Right kidney (tissue), 1 donor: ENCODE measurements at regions not wholly inside any gene's neighbourhood (a gene's known extent, or its start where the extent isn't known, plus 50 kb on each side); places are given as distances from the start of the nearest gene placed in this dataset.

ENCODE experiments used
- DNase-seq: peaks from one replicate; pipeline ENCODE4 v3.0.0-alpha.2; 2016

DNA sequence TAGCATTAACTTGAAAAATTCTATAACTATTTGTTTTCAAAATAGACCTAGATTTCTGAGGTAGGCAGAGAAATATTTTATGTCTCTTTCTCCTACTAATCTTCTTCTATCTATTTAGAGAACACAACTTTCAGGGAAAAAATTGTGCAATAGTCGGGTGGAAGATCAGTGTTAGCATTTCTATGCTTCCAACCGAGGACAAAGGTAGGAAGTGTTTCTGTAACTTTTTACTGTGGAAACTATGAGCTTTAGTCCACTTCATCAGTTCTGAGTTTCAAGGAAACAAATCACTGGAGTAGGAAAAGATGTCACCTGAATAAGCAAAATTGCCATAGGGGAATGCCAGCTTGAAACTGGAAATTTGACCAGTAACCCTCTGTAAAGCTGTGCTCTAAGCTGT lies 207.7 kb upstream of the CTAGE1 start:
- no peak for DNase-seq

DNA sequence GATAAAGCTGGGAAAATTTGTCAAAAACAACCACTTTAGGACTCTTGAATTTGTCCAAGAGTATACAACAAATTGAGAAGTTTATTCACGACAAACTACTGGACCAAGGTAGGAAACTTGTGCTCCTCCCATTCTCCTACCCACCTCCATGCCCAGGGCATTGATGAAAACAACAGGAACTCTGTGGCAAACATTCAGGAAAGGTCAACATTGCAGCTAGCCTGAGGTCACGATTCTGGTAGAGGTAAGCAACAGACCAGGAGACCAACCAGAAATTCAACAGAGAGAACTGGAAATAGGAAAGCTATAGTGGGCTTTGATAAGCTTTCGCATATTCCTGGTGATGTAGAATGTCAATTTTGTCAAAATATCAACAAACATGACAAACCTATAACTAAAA lies 209.1 kb upstream of the CTAGE1 start:
- DNase-seq = no peak

DNA sequence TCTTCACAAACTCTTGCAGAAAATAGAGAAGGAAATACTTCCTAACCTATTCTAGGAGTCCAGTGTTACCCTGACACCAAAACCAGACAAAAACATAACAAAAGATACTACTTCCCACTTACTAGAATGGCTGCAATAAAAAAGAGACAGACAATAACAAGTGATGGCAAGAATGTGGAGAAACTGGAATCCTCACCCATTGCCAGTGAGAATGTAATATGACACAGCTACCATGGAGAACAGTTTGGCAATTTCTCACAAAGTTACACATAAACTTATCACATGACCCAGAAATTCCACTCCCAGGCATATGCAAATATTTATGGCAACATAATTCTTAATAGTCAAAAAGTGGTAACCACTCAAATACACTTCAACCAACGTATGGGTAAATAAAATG lies 209.8 kb upstream of the CTAGE1 start:
- no peak for DNase-seq

DNA sequence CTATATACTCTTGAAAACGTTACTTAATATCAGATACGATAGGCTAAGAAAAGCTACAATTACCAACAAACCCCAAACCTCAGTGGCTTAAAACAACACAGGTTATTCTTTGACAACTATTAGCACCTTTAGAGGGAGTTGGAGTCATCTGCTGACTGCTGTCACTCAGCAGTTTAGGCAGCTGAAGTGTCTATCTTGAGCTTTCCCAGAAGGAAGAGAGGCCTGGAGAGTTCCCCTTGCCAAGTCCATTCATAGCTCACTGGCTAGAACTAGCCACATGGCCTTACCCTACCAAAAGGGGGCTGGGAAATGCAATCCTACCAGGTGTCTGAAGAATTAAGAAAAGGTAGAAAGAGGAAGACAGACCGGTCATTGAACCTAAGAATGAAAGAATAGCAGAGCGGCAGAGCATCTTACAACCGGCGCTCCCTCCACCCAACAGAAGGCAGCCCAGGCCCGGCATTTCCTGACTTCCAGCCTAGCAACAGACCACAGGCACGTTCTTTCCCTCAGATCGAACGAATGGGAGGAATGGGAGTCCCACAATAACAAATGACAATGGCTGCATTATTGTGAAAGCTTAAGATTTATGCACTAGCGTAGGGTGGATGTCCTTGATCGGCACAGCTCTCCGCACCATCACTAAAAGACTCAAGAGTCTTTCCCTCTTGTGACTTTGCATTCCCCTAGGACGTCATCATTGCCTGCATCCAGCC lies 211.2 kb upstream of the CTAGE1 start:
- DNase-seq = no peak

DNA sequence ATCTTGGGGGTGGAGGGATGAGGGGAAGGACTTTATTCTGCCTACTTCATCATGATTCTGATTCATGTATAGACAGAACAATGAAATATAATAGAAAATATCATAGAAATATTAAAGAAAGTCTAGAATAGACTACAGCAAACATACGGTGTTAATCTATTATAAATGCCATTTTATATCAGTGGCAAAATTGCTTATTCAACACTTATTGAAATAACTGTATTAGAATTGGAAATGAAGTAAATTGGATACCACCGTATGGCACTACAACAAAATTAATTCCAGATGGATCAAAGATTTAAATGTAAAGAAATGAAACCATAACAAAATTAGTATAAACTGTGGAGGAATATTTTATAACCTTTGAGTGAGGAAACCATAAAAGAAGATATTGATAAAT lies 213.3 kb upstream of the CTAGE1 start:
- no peak for DNase-seq

DNA sequence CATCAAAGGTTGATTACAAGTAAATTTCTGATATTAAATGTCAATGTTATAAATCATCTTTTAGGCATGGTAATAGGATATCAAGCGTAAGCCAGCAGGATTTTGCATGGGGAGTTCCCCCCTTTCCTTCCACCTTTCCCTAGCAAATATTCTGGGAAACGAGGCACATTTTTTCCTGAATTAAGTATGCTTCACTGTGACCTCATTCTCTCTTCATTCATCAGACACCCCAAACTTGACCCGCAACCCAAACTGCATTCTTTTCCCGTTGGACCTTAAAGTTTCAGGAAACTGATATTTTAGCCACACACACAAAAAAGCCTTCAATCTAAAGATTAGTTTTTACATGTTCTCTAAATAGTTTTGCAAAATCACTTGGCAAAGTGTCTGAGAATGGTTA lies 214.5 kb upstream of the CTAGE1 start:
- no peak for DNase-seq

DNA sequence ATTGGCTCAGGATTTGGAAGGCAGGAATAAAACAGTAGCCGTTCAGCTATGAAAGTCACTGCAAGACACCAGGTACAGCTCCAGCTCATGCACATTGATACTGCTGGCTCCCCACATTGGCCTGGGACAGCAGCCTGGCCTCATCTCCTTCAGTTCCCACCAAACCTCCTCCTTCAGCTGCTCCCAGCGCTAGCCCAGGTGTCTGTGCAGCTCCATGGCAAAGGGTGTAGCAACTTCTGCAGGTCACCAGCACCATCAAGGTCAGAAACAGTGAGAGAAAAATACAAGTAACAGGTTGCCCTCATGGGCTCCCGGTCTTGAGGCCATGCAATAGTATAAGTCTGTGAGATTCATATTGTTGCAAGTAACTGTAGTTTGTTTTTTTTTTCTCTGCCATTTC lies 216.7 kb upstream of the CTAGE1 start:
- DNase-seq = no peak

DNA sequence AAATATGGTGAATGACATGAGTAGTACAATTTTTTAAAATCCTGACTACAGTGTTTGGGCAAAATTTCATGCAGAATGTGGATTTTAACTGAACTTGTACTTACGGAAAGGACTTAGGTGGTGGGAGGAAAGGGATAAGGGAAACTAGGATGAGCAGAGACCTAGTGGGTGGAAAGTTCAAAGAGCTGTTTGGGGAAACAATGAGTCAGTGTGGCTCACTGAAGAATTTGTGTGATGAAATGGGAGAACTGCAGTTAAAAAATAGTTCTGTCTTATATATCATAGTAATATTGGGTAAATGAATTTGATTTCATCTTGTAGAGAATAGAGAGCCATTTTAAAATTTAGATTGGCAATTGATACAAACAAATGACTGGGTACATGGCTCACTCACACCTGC lies 220.1 kb upstream of the CTAGE1 start:
- no peak for DNase-seq

DNA sequence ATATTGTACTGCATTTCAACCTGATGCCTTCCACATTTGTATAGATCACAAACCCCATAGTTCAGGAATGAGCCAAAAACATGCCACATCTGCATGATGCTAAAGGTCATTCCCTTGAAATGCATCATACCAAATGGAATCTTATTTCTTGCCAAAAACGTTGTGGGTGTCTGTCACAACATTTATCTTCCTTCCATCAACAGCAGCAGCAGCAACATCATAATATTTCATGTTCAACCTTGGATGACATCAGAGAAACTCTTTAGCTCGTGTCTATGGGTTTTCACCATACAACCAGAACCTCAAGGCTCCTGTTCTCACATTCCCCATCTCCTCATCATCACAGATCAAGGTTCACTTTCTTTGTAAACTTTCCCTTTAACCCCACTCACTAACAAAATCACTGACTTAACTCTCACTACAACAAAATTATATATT lies 221.3 kb upstream of the CTAGE1 start:
- no peak for DNase-seq

DNA sequence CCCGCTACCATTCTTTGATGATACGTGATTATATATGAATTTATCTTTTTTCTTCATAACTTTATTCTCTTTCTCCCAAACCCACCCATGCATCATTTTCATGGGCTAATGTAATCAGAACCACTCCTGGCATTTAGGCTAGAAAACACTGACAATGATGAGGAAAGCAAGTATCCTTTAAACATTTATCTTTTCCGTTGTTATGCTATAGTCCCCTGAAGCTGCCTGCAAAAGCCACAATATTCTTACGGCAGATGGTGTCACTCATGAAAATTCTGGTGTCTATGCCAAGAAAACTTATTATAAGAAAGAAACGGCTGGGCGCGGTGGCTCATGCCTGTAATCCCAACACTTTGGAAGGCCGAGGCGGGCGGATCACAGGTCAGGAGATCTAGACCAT lies 221.8 kb upstream of the CTAGE1 start:
- no peak for DNase-seq

DNA sequence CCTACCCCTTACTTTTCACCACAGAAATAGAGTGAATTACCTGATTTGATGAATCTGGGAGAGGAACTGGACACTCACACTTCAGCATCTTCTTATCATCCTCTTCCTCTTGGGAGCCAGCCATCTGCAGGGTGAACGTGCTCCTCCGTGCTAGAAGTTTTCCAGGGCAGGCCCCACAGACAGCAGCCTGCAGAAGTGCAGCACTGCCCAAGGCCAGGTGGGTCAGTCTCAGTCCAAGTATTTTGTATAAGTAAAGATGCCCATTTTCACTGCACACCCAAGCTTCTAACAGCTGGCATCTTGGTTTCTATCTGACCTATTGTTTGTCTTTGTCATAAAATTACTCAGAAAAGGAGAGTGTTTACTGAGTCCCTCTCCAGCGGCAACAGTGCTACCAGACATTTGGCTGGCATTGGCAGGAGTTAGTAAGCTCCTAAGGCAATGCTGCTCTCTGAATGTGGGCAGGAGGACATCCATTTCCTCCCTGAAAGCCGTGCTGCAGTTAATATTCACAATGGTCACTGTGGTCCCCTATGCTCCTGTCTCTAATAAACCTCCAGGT lies 222.6 kb upstream of the CTAGE1 start:
- DNase-seq = no peak

DNA sequence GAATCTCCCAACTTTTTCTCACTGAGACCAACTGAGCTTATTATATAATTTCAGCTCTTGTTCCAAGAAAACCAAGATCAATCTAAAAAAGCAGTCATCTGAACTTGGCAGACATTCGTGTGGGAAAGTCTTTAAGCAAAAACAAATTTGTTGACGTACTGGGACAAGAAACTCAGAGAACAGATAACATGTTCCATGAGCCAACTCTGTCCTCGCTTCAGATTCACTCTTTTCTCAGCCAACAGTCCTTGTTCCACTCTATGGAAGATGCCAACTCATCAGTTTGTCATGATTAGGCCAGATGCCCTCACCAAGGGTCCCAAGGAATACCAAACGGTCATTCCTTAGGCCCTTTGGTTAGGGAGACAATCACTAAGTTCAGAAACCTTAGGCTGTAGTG lies 224.2 kb upstream of the CTAGE1 start:
- DNase-seq = no peak

DNA sequence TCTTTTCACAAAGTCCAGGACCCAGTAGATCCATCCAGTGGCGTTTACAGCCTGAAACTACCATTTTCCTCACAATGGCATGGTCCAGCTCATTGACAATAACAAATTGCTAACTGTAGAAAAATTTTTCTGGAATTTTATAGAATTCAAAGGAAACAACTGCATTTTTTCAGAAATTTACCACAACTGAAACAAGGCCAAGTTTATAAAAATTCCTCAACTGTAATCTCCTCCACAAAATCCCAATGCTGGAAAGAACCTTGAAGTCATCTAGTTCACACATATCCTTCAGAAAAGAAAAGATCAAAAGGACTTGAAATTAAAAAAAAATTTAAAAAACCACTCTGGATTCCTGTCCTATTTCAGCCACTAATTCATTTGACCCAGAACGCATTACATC lies 226.0 kb upstream of the CTAGE1 start:
- DNase-seq = no peak

DNA sequence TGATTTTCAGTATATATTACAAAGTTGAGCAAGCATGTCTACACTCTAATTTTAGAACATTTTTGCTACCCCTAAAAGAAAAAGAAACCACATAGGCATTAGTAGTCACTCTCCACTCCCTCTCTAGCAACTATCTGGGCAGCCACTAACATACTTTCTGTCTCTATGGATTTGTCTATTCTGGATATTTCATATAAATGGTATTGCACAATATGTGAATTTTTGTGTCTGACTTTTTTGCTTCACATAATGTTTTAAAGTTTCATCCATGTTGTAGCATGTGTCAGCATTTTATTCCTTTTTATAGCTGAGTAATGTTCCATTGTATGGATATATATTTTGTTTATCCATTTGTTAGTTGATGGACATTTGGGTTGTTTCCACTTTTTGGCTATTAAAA lies 232.5 kb upstream of the CTAGE1 start:
- DNase-seq = no peak

DNA sequence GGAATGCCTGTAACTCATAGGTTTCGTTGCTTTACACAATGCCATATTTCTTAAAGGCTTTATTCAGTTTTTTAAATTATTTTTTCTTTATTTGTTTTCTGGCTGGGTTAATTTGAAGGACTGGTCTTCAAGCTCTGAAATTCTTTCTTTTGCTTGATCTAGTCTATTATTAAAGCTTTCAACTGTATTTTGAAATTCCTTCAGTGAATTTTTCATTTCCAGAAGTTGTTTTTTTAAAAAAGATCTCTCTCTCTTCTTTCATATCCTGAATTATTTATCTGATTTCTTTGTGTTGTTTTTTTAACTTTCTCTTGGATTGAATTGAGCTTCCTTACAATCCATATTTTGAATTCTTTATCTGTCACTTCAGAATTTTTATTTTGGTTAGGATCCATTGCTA lies 239.9 kb upstream of the CTAGE1 start:
- no peak for DNase-seq

DNA sequence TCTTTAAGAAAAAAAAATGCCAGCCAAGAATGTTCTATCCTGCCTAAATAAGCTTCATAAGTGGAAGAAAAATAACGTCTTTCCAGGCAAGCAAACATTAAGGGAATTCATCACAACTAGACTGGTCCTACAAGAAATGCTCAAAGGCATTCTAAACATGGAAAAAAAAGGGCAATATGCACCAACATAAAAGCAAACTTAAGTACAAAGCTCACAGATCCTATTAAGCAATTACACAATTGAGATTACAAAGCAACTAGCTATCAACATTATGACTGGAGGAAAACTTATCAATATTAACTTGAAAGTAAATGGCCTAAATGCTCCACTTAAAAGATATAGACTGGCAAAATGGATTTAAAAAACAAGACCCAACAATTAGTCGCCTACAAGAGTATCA lies 240.6 kb upstream of the CTAGE1 start:
- no peak for DNase-seq

DNA sequence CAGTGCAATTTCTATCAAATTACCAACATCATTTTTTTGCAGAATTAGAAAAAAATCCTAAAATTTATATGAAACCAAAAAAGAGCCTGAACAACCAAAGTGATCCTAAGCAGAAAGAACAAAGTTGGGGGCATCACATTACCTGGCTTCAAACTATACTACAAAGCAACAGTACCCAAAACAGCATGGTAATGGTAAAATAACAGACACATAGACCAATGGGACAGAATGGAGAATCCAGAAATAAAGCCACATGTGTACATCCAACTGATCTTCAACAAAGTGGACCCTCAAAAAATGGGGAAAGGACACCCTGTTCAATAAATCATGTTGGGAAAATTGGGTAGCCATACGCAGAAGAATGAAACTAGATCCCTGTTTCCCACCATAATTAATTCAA lies 245.7 kb upstream of the CTAGE1 start:
- no peak for DNase-seq

DNA sequence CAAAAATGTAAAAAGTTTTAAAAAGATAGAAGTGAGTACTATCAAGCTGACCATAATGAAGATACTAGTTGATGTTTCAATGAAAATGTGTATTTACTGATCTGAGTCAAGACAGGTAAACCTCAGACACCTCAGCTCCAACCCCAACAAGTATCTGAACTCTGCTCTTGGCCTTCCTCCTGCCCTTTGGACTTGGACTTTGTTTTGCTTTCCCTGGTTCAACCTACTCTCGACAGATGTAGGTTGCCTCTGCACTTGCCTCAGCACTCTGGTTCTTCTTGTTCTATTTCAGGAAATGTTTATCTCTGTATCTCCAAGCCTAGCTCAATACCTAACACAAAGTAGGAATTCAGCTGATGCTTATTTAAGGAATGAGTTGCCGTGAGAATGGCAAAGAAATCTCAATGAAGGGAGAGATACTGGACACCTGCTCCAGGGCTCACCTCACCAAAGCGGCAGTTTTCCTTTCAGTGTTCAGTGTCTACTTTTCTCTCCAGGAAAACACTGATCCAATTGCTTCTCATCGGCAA lies 248.8 kb upstream of the CTAGE1 start:
- no peak for DNase-seq

DNA sequence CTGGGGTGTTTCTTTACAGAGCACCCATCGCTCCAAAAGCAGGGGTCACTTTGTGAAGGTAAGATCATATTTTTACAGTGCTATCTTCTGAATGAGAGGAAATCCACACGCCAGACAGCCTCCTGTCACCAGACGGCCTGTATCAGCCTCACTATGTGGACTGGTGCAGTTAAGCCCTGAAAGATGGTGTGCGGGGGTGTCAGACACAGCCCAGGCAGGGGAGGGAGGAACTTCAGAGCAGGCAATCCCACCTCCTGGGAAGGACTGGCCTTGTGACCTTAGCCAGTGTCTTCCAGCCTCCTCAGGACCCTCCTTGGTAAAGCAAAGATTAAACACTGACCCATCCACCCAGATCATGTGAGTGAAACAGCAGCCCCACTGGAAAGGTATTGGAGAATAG lies 249.4 kb upstream of the CTAGE1 start:
- DNase-seq = no peak

DNA sequence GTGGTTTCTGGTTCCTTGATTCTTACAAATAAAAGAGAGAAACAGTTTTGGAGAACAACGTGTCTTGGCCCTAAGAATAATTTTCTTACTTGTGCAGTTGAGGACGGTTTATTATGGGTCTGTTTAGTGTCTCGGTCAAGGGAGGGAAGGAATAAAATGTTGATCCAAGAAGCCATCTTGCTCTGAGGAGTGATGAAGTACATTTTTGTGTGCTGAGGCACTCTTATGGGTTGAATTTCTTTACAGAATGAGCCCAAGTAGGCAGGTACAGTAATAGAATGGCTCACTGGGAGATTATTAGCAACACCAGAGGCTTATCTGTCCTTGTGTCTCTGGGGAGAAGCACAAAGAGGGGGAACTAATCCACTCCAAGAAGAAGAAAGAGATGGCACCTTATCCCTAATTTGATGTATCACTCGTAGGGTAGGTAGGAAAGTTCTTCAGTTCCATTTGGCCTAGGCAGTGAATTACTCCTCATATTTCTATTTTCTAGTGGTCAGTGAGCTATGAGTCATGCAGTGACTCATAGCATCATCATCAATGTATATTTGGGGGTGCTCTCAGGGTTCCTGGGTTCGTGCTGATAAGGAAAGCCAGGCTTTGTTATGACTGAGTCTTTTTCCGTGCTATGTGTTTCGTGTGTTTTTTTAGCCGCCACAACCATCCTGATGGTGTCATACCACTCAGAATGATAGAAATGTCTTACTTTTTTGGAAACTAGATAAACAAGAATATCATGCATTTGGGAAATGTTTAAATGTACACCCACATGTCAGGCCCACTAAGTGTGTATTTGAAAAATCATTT lies 250.1 kb upstream of the CTAGE1 start:
- no peak for DNase-seq

DNA sequence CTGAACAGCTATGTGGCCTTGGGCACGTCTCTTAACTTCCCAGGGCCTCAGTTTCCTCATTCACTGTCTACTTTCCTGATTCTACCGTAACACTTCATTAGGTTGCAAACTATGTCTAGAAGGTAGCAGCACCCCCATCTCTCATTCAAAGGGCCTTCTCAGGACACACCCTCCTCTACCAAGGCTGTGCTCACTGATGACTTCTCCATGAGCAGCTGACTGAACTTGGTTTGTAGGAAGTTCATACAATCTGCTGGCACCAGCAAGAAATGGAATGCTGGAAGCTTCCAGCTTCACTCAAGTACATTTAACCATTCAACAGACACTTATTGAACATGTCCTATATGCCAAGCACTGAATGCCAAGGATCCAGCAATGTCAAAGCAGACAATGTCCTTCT lies 250.8 kb upstream of the CTAGE1 start:
- DNase-seq = no peak

DNA sequence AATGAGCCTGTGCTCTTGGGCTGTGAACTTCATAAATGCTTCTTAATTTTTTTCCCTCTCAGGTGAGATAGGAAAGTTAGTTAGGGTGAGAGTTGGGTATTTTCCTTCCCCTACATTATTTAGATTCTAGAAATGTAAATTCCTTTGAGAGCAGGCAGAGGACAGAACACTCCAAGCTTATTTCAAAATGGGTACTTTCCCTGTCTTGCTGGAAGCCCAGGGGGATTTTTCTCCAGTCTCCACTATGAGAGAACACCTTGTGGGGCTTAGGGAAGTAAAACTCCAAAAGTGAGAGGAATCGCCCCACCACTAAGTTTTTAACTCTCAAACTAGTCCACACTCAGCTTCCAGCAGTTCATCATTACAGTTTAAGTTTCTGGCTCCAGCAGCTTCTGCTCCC lies 253.2 kb upstream of the CTAGE1 start:
- no peak for DNase-seq

DNA sequence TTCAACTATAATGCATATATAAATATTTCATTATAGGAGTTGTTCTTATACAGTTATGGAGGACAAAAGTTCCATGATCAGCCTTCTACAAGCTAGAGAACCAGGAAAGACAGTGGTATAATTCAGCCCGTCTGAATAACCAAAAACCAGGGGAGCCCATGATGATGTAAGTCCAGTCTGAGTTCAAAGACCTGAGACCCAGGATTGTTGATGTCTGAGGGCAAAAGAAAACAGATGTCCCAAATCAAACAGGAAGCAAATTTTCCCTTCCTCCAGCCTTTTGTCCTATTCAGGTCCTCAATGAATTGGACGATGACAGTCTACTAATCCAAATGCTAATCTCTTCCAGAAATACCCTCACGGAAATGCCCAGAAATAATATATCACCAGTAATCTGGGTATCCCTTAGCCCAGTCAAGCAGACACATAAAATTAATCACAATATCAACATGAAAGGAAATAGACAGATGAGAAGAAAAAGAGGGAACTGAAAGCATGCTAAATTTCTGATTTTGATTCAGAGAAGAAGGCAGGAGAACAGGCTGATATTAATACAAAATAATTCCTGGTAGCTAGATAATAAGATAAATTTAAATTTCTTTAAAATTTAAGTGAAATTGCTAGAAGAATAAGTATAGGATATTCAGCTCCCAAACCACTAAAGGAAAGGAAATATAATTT lies 255.6 kb upstream of the CTAGE1 start:
- DNase-seq = no peak
